Anterior cingulate cortex (tissue), 58 donors: ENCODE measurements at regions not wholly inside any gene's neighbourhood (a gene's known extent, or its start where the extent isn't known, plus 50 kb on each side); places are given as distances from the start of the nearest gene placed in this dataset.

Experiments used
- DNase-seq, 58 donors: peaks; one replicate each; lab custom pipeline; 2025; lab: John Stamatoyannopoulos, UW

GRCh38 chr9:26205261-26205660 is 527.0 kb upstream of the TUSC1 start:
- DNase-seq = no peak

- no peak for DNase-seq
Observed at GRCh38 chr9:26193237-26193636, 515.0 kb upstream of the TUSC1 start.

GRCh38 chr9:26191711-26192110 is 513.5 kb upstream of the TUSC1 start:
- DNase-seq = no peak

GRCh38 chr9:26181836-26182235 is 503.6 kb upstream of the TUSC1 start:
- DNase-seq = no peak

- no peak for DNase-seq
Observed at GRCh38 chr9:26176628-26177027, 498.4 kb upstream of the TUSC1 start.

- DNase-seq = no peak
Observed at GRCh38 chr9:26175264-26175663, 497.0 kb upstream of the TUSC1 start.

- no peak for DNase-seq
Observed at GRCh38 chr9:26172301-26172700, 494.1 kb upstream of the TUSC1 start.

- no peak for DNase-seq
Observed at GRCh38 chr9:26171691-26172090, 493.4 kb upstream of the TUSC1 start.

- no peak for DNase-seq
Observed at GRCh38 chr9:26170190-26170589, 491.9 kb upstream of the TUSC1 start.

GRCh38 chr9:26169708-26170107 is 491.5 kb upstream of the TUSC1 start:
- DNase-seq = no peak

GRCh38 chr9:26166537-26166936 is 488.3 kb upstream of the TUSC1 start:
- no peak for DNase-seq

GRCh38 chr9:26165426-26165825 is 487.2 kb upstream of the TUSC1 start:
- no peak for DNase-seq

- DNase-seq = no peak
Observed at GRCh38 chr9:26163931-26164330, 485.7 kb upstream of the TUSC1 start.

GRCh38 chr9:26159575-26160392 is 481.5 kb upstream of the TUSC1 start:
- DNase-seq = no peak

GRCh38 chr9:26158631-26159150 is 480.4 kb upstream of the TUSC1 start:
- no peak for DNase-seq

GRCh38 chr9:26157411-26157810 is 479.2 kb upstream of the TUSC1 start:
- DNase-seq = no peak

- DNase-seq = no peak
Observed at GRCh38 chr9:26152350-26152749, 474.1 kb upstream of the TUSC1 start.

- DNase-seq = no peak
Observed at GRCh38 chr9:26148128-26148527, 469.9 kb upstream of the TUSC1 start.

- no peak for DNase-seq
Observed at GRCh38 chr9:26145938-26146337, 467.7 kb upstream of the TUSC1 start.

GRCh38 chr9:26142631-26143030 is 464.4 kb upstream of the TUSC1 start:
- no peak for DNase-seq

- DNase-seq = no peak
Observed at GRCh38 chr9:26142201-26142600, 464.0 kb upstream of the TUSC1 start.

- no peak for DNase-seq
Observed at GRCh38 chr9:26133537-26133936, 455.3 kb upstream of the TUSC1 start.
